ENCODE measurements at regions not wholly inside any gene's neighbourhood (a gene's known extent, or its start where the extent isn't known, plus 50 kb on each side); places are given as distances from the start of the nearest gene placed in this dataset.
A peak's percentile ranks its signal among the peaks of the same experiment; 100 is the strongest.

DNA sequence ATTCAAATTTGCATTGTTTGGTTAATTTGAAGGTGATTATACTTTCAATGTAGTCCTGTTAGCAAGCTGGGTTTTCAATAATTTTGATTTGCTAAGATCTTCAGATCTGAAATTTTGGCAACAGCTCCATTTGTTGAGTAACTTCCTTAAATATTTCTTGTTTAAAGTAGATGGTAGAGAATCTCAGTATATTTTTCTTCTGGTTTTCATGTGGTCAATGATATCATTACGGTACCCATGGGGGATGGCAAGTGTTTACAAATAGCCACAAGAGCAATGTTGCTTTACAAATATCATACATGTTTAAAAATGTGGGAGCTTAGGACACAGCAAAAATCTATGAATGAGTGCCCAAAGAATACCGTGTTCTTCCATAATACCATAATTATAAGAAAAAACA lies 175.9 kb downstream of the IFI44 start:
- POLR2A ChIA-PET (ENCODE audit: unreplicated experiment) = interaction anchor here (0.7 kb wide), 1 partner anchor 363 kb away, joined by 3 read pairs; no protein-coding TSS in a partner anchor
- CTCF ChIA-PET = no interaction called here
- Histone ChIP-seq H3F3A (ENCODE audit: insufficient read depth, low read depth) (no peaks in the 10 kb centered on the region), H3K4me3 (no peak overlapping the region), H2AFZ (no peak overlapping the region), H3K27ac (no peak overlapping the region), H3K9me3 (ENCODE audit: insufficient read depth, low read depth) (no peaks in the 10 kb centered on the region), H3K4me1 (replicated peaks; ENCODE audit: insufficient read depth) (no peaks in the 10 kb centered on the region), H3K4me2 (no peak overlapping the region), H3K79me2 (ENCODE audit: low read depth) (no peaks in the 10 kb centered on the region), H4K20me1 (ENCODE audit: insufficient read depth) (no peaks in the 10 kb centered on the region; the same call in 1 of the 2 replicates), H3K27me3 (ENCODE audit: insufficient read depth, low read depth) (no peaks in the 10 kb centered on the region), H3K9me2 (ENCODE audit: insufficient read depth) (no peaks in the 10 kb centered on the region), H3K36me3 (ENCODE audit: low read depth) (no peaks in the 10 kb centered on the region)
- TF ChIP-seq EZH2 (IDR thresholded peaks at IDR 0.05; ENCODE audit: low read depth) = no peak
- TF ChIP-seq, protein P1, sequence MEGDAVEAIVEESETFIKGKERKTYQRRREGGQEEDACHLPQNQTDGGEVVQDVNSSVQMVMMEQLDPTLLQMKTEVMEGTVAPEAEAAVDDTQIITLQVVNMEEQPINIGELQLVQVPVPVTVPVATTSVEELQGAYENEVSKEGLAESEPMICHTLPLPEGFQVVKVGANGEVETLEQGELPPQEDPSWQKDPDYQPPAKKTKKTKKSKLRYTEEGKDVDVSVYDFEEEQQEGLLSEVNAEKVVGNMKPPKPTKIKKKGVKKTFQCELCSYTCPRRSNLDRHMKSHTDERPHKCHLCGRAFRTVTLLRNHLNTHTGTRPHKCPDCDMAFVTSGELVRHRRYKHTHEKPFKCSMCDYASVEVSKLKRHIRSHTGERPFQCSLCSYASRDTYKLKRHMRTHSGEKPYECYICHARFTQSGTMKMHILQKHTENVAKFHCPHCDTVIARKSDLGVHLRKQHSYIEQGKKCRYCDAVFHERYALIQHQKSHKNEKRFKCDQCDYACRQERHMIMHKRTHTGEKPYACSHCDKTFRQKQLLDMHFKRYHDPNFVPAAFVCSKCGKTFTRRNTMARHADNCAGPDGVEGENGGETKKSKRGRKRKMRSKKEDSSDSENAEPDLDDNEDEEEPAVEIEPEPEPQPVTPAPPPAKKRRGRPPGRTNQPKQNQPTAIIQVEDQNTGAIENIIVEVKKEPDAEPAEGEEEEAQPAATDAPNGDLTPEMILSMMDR (conservative IDR thresholded peaks at IDR 0.05) = no peak
- intact Hi-C loops (cut with micrococcal nuclease; ENCODE audit: unreplicated experiment) = no loop called here
- DNase-seq = no peak
- no TSS peak for BruUV-seq (replicated peaks)

DNA sequence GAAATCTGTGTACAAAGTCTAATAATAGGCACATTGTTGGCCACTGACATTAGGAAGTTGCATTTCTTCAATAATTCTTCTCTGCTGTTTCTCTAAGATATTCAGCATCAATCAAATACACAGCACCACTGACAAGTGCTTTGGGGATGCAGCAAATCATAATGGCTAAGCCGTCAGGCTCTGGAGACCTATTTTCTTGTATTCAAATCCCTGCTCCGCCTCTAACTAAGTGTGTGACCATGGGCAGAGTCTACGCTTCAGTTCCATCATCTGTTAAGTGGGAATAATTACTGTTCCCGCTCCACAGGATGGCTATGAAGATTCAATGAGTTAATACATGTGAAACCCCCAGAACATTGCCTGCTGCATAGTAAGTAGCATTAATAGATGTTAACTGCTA lies 176.9 kb downstream of the ADGRL4 start:
- no TSS peak for BruUV-seq (replicated peaks)
- Histone ChIP-seq H3F3A (ENCODE audit: insufficient read depth, low read depth) (no peaks in the 10 kb centered on the region), H3K4me1 (replicated peaks; ENCODE audit: insufficient read depth) (0 out of 2 replicates have a peak, but pooled peaks cover 5% of the 10 kb centered on the region), H3K4me3 (no peak overlapping the region), H3K27me3 (ENCODE audit: insufficient read depth, low read depth) (no peaks in the 10 kb centered on the region), H2AFZ (no peak overlapping the region), H3K9me3 (ENCODE audit: insufficient read depth, low read depth) (0 out of 2 replicates have a peak, but pooled peaks cover 6% of the 10 kb centered on the region), H3K36me3 (ENCODE audit: low read depth) (no peaks in the 10 kb centered on the region), H3K79me2 (ENCODE audit: low read depth) (no peaks in the 10 kb centered on the region), H3K4me2 (no peak overlapping the region), H3K9me2 (ENCODE audit: insufficient read depth) (no peaks in the 10 kb centered on the region), H4K20me1 (ENCODE audit: insufficient read depth) (no peaks in the 10 kb centered on the region; the same call in 1 of the 2 replicates), H3K27ac (no peak overlapping the region)
- intact Hi-C loops (cut with micrococcal nuclease; ENCODE audit: unreplicated experiment) = loop anchor here (10.0 kb wide), 1 partner anchor 525 kb away; no protein-coding TSS in a partner anchor
- ChIA-PET CTCF (no interaction called here), POLR2A (ENCODE audit: unreplicated experiment) (no interaction called here)
- TF ChIP-seq, protein P1 (conservative IDR thresholded peaks at IDR 0.05) = no peak
- TF ChIP-seq EZH2 (IDR thresholded peaks at IDR 0.05; ENCODE audit: low read depth) = no peak
- no peak for DNase-seq

- Histone ChIP-seq H2AFZ (peak overlapping the region; percentile 32; the same call in 1 of the 2 replicates), H3K4me1 (replicated peaks; ENCODE audit: insufficient read depth) (0 out of 2 replicates have a peak, but pooled peaks cover 5% of the 10 kb centered on the region), H3K27ac (no peak overlapping the region), H3K4me2 (no peak overlapping the region), H3K9me3 (ENCODE audit: insufficient read depth, low read depth) (0 out of 2 replicates have a peak, but pooled peaks cover 6% of the 10 kb centered on the region), H3K79me2 (ENCODE audit: low read depth) (no peaks in the 10 kb centered on the region), H3K4me3 (no peak overlapping the region), H4K20me1 (ENCODE audit: insufficient read depth) (no peaks in the 10 kb centered on the region), H3K9me2 (ENCODE audit: insufficient read depth) (no peaks in the 10 kb centered on the region), H3K36me3 (ENCODE audit: low read depth) (no peaks in the 10 kb centered on the region), H3F3A (ENCODE audit: insufficient read depth, low read depth) (no peaks in the 10 kb centered on the region), H3K27me3 (ENCODE audit: insufficient read depth, low read depth) (no peaks in the 10 kb centered on the region)
- no TSS peak for BruUV-seq (replicated peaks)
- DNase-seq = no peak
- intact Hi-C loops (cut with micrococcal nuclease; ENCODE audit: unreplicated experiment) = loop anchor here (10.0 kb wide), 1 partner anchor 524 kb away; no protein-coding TSS in a partner anchor
- CTCF ChIA-PET = no interaction called here
- POLR2A ChIA-PET (ENCODE audit: unreplicated experiment) = no interaction called here
- TF ChIP-seq EZH2 (IDR thresholded peaks at IDR 0.05; ENCODE audit: low read depth) = no peak
- TF ChIP-seq, protein P1 (conservative IDR thresholded peaks at IDR 0.05) = no peak
Observed at GRCh38 chr1:78830321-78830720, 176.2 kb downstream of the ADGRL4 start.
